Choroid plexus epithelial cell (primary cell): ENCODE measurements at regions not wholly inside any gene's neighbourhood (a gene's known extent, or its start where the extent isn't known, plus 50 kb on each side); places are given as distances from the start of the nearest gene placed in this dataset.
"Not testable (repeated sequence)": the region's sequence is repeated elsewhere in the genome, so short reads cannot be mapped to it uniquely, and the experiment has no call there.

Experiments used
- DNase-seq: peaks from one replicate; pipeline ENCODE4 v3.0.0-alpha.2; 2010; ENCODE audit warnings: low read depth
- H3K4me3 ChIP-seq: 2 replicates; pipeline ENCODE4 v1.5.1; 2011; ENCODE audit warnings: low read depth, mild to moderate bottlenecking, control low read depth, low read length, moderate library complexity
- CTCF ChIP-seq: conservative IDR thresholded peaks from 2 replicates; pipeline ENCODE4 v1.5.1; 2011; ENCODE audit warnings: low read depth, mild to moderate bottlenecking, control low read depth, inconsistent platforms, low read length, moderate library complexity

- TF ChIP-seq CTCF, result no peak
- DNase-seq, result no peak
- H3K4me3 ChIP-seq, result no peak overlapping the region
Observed at GRCh38 chr12:125852116-125852515, 786.9 kb downstream of the AACS start.

- TF ChIP-seq CTCF, result no peak
- no peak for DNase-seq
- no peak overlapping the region for H3K4me3 ChIP-seq
Observed at GRCh38 chr12:125852679-125853078, 787.4 kb downstream of the AACS start.

GRCh38 chr12:125853670-125854069, 788.4 kb downstream of the AACS start:
- DNase-seq, result no peak
- TF ChIP-seq CTCF, result no peak
- H3K4me3 ChIP-seq, result no peak overlapping the region

- no peak for DNase-seq
- H3K4me3 ChIP-seq, result no peak overlapping the region
- no peak for TF ChIP-seq CTCF
Observed at GRCh38 chr12:125856366-125856765, 791.1 kb downstream of the AACS start.

GRCh38 chr12:125856896-125857295, 791.7 kb downstream of the AACS start:
- H3K4me3 ChIP-seq, result no peak overlapping the region
- DNase-seq, result no peak
- no peak for TF ChIP-seq CTCF

GRCh38 chr12:125860672-125861288, 795.5 kb downstream of the AACS start:
- TF ChIP-seq CTCF, result no peak
- DNase-seq, result no peak
- H3K4me3 ChIP-seq, result no peak overlapping the region

- H3K4me3 ChIP-seq, result no peak overlapping the region
- no peak for TF ChIP-seq CTCF
- DNase-seq, result no peak
Observed at GRCh38 chr12:125861299-125862281, 796.4 kb downstream of the AACS start.

GRCh38 chr12:125865236-125865635, 800.0 kb downstream of the AACS start:
- not testable (repeated sequence) for H3K4me3 ChIP-seq, DNase-seq
